Stimulated activated CD8-positive, alpha-beta memory T cell treated with anti-CD3 and anti-CD28 coated beads, Interleukin-4, amount 100 ng/mL, for 48 hours (primary cell): ENCODE measurements at regions not wholly inside any gene's neighbourhood (a gene's known extent, or its start where the extent isn't known, plus 50 kb on each side); places are given as distances from the start of the nearest gene placed in this dataset.
"Not testable (repeated sequence)": the region's sequence is repeated elsewhere in the genome, so short reads cannot be mapped to it uniquely, and the experiment has no call there.

Source experiments
- DNase-seq: peaks from one replicate; pipeline ENCODE4 v3.0.0-alpha.2; 2020

DNA sequence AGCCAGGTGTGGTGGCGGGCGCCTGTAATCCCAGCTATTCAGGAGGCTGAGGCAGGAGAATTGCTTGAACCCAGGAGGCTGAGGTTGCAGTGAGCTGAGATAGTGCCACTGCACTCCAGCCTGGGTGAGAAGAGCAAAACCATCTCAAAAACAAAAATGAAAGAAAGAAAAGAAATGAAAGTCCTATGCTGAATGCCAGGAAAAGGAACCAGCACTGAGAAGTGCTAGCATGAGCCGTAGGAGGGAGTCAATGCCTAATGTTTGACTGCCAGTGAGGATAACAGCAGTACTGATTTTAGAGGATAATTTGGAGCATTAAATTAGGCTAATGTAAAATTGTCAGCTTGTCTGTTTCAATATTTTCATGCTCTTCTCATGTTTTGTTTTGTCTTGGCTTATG, 472.8 kb downstream of the GADD45G start:
- not testable (repeated sequence) for DNase-seq

DNA sequence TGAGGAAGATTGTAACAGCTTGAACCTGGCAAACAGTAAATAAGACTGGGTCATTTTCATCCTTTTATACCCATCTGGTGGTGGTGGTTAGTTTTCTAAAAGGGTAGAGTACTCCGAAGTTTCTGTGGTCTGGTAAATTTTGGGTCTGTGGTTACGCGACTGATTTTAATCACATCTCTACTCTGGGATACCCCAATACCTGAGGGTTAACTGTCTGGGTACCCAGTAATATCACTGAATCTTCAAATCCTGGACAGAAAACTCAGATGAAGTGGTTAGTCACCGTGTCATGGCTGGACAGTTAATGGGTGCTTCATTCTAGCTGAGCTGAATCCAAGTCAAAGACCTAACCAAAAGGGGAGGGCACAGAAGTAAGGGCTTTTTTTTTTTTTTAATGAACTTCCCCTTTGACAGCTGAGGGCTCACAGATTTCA, 474.2 kb downstream of the GADD45G start:
- DNase-seq: no peak

DNA sequence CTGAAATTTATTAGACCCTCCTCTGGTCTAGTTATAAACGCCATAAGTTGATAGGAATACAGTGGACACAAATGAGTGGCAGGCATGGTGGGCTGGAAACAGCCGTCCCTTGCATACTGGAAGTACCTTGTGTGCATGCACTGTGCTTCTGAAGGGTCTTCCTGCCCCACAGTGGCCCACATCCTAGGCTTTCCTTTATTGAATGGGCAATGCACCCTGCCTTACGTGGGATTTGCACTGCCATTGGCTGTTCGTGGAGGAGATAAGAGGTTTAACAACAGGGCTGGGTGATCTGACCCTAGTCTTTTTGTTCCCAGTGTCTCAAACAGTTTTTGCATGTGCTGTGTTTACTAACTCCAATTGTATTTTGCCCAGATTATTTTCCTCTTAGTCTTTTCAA, 480.8 kb downstream of the GADD45G start:
- no peak for DNase-seq

DNA sequence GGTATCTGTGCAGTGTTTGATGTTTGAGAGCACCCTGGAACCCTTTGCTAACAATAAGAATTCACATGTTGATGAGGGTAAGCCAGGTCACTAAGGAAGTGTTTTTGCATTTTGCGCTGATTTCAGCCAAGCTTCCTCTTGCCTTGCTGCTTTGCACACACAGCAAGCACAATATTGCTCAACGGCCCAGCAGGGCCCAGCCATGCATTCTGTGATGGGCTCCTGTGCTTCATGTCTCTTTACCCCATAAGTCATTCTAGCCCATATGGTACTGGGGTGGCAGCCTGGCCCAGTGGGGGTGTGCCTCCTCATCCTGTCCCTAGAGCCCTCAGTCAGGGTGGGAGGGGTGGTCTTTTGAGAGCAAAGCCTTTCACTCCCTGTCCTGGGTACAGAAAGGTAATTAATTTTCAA, 481.3 kb downstream of the GADD45G start:
- no peak for DNase-seq

DNA sequence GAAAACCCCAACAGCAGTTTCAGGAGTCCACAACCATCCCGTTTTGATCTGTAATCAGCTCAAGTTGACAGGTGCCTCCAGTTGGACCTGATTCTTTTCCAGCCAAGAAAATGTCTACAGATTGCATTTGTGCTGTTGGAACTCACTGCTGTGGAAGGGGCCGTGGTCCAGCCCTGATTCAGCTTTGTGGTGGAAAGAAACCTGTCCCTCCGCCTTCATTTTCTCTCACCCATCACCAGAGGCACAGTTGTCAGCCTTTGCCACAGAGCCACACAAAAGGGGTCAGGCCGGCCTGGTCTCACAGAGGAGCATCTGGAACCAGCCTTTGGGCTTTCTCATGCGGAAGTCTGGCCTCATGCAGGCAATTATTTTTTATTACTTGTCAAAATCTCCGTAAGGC, 483.6 kb downstream of the GADD45G start:
- DNase-seq: no peak

DNA sequence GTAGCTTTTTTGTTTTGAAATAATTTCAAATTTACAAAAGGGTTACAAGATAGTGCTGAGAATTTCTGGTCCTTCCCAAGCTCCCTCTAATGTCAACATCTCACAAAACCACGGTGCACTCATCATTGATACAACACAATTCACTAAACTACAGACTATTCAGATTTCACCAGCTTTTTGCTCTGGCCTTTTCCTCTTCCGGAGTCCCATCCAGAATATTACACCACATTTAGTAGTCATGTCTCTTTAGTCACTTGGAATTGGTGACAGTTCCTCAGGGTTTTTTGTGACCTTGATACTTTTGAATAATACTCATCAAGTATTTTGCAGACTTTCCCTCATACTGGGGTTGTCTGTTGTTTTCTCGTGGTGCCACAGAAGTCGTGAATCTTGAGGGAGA, 484.0 kb downstream of the GADD45G start:
- no peak for DNase-seq

DNA sequence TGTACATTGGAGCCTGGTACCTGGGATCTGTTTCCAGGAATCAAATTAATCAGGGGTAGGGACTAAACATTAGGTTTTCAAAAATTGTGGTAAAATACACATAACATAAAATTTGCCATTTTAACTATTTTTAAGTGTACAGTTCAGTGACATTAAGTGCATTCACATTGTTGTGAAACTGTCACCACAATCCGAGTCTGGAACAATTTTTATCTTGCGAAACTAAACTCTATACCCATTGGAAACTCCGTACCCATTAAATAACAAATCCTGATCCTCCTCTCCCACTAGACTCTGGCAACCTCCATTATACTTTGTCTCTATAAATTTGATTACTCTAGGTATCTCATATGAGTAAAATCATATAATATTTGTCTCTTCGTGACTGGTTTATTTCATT, 486.2 kb downstream of the GADD45G start:
- DNase-seq: no peak

DNA sequence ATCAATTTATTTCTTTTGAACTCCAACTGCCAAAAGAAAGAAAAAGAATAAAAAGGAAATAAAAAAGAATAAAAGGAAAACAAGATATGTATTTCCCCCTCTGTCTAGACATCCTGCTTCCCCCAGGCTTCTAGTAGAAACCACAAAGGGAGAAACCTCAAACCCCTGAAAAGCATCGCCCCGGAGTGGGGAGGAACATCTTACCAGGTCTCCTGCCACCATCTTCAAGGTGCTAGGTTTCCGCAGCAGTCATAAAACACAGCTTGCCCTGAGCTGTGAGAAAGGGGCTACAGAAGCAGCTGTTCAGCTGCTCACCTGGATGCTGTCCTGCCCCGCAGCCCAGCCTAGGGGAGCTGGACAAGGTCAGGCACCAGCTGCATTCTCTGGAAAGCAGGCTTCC, 487.7 kb downstream of the GADD45G start:
- no peak for DNase-seq

DNA sequence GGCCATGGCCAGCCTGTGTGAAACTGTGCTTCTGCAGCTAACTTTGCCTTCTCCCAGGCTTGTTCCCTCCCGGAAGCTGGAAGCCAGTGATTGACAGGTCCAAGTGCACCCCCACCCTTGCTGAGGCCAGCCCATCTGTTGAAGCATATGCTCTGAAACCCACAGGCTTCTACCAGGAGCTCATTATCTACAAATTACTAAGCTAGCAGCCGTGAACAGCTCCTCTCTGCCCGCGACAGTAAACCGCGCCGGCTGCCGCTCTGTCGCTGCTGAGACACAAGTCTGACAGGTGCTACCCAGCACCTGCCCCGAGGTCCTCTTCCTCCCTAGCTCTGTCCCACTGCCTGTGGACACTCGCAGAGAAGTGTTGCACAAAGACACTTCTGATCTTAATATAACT, 490.9 kb downstream of the GADD45G start:
- DNase-seq: peak; percentile 31

DNA sequence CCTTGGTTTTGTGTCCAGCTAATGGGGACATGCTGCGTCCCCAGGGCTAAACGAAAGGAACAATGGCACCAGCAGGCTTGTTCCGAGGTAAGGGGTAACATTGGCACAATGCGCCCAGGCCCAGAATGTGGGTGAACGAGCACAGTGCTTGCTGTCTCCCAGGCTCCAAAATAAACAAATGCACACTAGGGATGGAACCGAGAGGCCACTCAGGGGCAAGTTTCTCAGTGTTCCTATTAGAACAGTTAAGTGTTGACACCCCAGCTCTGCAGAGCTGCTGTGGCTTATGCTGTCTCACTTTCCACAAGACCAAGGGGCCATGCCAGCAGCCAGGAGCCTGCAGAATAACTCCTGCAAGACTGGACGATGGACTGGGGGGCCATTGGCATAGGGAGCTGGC, 492.4 kb downstream of the GADD45G start:
- no peak for DNase-seq

DNA sequence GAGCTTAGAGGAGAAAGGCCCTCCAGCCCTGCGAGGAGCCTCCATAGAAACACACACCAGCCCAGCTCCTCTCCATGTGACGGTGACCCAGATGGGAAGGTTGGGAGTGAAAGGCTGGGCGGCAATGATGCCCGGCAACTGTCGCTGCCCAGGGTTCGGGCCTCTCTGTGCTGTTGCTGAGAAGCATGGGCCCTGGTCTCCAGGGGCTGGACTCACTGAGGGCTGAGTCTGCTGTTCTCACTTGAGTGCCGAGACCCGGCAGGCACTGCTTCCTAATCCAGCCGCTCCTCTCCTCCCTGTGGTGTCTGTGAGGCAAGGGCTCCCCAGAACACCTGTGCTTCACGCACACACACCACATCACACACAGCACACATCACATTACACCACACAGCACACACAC, 493.6 kb downstream of the GADD45G start:
- no peak for DNase-seq

DNA sequence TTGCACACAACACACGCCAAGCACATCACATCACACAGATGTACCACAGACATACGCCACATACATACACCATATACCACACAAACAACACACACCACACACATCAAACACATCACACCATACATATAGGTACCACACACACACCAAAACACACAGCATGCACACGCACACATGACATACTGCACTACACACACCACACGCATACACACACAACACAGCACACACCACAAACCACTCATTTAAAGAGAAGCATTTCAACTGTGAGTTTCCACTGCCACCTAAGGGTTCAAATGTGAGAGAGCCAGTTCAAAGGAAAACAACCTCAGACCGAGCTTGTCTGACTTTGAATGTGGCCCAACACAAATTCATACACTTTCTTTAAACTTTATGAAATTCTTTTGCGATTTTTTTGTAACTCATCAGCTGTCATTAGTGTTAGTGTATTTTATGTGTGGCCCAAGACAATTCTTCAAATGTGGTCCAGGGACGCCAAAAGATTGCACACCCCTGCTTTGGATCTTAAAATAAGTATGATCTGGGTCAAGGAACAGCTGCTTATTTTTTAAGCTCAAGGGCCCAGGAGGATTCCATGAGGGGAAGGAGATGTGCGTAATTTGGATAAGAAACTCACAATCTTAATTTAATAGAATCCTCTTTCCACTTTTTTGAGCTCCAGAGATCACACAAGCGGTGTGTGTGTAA, 494.6 kb downstream of the GADD45G start:
- no peak for DNase-seq

DNA sequence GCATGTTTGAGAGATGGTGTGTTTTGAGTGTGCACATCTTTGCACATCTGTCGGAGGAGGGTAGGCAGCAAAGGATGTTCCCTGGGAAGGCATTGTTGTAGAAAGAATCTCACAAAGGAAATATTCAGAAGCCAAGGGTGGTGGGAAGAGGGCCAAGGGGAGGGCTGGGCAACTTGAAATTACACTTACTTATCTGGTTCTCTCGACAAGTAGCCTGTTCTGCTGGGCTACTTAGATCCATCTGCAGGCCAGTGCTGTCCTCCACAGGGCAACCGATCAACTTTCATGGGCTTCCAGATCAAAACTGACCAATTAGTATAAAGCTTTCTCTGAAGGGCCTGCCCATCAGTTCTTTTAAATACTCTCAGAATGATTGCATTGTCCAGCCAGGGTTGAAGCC, 495.2 kb downstream of the GADD45G start:
- no peak for DNase-seq

DNA sequence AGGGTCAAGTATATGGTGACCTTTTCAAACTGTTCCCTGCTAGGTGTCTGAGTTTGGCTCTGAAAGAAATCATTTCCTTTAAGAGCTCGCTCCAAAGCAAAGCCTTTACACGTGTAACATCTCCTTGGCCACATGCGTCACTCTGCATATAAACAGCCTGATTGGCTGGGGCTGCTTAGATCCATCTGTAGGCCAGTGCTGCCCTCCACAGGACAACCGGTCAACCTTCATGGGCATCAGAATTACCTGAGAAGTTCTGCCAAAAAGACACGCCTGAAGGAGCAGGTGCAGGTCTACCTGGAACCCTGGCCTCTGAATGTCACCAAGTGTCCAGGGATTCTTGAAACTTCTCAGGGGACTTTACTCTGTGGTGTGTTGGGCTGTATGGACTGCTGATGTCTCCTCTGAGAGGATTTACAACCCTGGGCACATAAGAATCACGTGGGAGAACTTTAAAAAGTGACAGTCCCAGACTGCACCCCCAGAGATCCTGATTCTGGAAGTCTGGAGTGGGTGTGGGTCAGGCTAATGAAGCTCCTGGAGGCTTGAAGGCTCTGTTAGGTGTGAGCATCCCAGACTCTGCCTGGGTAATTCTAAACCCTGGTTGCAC, 497.6 kb downstream of the GADD45G start:
- DNase-seq: peak; percentile 78

DNA sequence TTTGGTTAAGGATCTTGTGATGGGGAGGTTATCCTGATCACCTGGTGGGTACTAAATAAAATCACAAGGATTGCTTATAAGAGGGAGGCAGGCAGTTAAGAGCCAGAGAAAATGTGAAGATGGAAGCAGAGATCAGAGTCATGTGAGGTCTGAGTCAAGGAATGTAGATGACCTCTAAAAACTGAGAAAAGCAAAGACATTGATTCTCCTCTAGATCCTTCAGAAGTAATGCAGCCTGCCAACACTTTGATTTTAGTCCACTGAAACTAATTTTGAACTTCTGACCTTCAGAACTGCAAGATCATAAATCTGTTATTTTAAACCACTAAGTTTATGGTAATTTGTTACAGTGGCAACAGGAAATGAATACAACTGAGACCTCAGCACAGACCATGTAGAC, 499.0 kb downstream of the GADD45G start:
- DNase-seq: no peak

DNA sequence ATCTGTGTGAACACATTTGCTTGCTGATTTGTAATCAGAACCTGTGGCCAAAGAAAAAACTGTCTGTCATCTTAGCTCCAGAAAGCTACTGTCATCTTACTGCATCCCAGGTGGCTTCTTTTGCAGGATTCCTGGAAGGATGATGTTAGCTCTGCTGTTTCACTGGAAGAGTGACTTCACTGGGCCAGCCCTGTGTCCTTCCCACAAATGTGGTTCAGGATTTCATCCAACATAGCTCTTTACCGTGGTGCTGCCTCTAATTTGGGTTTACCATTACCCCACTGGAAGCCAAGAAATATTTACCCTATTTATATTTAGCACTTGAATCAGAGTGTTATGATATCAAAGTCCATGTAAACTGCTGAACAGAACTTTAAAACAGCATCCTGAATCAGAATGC, 501.0 kb downstream of the GADD45G start:
- DNase-seq: no peak

DNA sequence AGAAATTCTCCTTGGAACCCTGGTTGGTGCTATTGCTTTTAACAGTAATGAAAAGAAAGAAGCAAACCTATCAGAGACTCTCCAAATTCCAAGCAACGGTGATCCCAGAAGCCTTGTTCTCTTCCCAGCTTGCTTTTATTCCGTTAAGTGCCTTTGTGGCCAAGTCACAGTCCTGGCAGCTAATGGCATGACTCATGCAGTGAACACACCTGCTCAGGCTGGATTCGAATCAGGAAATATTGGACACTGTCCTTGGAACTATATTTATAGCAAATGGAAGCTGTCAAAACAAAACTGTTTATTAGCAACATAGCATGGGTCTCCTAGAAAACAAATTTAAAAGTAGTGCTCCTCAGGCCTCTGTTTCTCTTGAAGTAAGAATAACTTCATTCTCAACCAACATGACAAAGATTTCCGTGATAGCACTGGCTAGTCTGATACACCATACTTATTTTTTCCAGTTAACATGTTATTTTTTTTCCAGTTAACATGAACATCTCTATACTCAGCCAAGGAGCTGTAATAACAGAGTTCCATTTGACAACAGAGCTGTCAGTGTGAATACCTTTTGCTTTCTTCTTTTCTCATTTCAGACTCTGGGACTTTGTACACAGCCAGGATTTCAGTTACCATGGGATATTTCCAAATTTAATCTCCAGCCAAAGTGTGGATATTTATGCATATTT, 502.4 kb downstream of the GADD45G start:
- DNase-seq: no peak

DNA sequence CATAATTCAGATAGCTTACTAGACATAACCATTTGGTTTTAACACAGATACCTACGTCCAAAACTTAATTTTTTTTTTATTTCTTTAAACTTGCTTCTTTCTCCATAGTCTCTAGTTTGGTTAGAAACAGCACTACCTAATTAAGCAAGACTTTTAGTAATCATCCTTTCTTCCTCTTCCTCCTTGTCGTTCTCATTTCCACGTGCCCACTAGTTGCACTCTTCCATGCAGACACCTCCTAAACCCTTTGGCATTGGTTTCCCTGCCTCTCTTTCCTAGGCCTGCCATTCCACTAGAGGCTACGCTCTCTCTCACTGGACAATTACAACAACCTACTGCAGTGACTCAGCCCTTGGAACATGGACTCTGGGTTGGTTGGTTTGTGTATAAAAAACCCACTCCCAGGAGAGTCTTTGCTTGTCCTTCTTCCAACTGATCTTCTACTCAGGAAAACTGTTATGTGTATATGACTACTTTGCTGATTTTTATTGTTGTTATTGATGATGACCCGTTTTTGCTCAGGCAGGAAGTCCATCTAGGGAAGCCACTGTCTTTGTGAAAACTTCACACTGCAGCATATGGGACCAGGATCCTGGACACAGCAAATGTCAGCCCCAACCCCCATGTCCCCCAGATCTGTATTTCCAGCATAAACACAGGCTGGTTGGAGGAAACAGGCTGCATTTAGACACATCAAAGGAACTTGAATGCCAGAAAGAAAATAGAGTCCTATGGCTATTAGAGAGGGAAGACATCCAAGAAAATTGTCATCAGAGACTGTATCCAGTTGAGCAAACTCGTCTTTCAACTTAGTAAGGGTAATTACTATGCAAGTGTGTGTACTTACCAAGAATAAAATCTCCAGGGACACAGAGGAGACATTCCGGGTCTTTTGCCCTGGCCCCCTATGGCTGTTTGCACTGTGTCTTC, 503.2 kb downstream of the GADD45G start:
- no peak for DNase-seq

DNA sequence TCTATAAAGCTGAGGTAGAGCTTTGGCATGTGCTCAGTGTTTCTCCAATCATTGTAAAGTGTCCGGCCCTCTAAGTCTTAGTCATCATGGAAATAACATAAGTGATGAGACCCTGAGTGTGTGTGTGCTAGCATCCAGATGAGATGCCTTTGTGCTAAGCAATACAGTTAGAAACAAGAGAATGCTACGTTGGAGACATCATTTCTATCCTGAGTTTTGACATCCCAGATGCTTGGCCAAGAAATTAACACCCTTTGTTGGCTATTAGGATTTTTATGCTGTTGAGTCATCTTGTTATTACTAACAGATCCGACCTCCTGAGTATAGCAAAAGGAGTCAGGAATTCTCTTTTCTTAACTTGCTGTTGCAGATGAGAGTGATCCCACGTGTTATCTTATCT, 508.0 kb downstream of the GADD45G start:
- DNase-seq: no peak

DNA sequence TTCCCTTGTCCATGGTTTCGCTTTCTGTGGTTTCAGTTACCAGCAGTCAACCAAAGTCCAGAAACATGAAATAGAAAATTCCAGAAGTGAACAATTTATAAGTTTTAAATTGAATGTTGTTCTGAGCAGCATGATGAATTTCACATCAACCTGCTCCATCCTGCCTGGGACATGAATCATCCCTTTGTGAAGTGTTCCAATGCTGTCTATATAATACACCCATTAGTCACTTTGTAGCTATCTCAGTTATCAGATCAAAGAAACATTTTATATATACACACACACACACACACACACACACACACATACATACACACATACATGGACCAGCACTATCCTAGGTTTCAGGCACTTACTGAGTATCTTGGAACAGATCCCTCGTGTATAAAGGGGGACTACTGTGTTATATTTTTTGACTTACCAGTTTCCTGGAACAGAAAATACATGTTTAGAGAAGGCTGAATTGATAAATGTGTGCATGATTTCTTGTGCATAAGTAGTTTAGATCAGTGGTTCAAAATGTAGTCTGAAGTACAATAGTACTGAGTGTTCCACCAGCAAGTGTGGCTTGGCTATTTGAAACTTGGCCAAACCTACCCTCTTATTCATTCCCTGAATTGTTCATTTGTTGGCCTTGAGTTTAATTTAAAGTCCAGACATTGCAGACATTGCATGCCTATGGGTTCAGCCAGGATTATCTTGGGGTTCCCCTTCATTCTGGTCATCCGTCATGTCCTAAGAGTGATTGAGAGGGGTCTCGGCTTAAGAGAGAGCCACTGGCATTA, 510.0 kb downstream of the GADD45G start:
- no peak for DNase-seq

DNA sequence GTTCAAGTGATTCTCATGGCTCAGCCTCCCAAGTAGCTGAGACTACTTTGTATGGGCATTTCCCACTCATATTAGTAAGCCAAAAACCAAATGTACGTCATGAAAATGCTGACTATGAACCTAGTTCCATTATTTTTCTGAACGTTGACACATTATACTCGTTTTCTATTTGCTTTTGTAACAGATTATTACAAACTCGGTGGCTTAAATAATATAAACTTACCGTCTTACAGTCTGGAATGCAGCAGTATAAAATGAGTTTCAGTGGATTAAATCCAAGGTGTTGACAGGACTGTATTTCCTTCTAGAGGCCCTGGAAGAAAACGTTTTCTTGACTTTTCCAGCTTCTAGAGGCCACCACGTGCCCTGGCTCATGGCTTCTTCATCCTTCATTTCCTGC, 517.0 kb downstream of the GADD45G start:
- no peak for DNase-seq

DNA sequence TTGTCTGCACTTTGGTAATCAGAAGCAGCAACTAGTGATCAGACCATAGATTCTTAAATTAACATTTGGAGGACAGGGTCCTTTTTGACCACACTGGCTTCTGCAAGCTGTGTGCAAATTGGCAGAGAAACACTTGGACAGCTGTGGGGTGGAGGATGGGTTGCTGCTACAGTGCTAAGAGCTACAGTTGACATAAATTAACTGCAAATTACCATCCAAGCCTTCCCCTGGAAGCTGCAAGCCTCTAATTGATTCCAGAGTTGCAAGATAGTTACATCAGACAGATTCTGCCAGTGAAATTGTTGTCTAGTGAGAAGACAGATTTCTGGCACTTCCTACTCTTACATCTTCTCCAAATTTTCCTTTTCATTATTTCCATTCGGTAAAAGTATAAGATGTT, 517.7 kb downstream of the DIRAS2 start:
- no peak for DNase-seq

DNA sequence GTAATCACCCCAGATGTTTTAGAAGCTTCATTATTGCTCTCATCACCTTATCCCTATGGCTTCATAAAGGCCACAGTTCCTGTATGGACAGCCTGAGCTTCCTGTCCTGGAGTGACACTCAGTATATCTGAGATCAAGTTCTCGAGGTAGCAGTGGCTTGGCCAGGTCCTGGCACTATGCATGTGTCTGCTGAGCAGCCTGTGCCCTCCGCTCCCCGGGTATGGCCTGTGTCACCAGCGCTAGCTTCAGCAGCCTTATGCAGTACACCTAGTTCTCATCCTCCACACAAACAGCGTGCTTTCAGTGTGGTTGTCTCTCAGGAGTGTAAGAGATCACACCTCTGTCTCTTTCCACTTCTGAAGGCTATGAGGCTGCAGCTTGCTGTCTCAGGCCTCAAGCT, 514.7 kb downstream of the DIRAS2 start:
- DNase-seq: no peak
